Gastrocnemius medialis (tissue), 4 donors: ENCODE measurements at regions not wholly inside any gene's neighbourhood (a gene's known extent, or its start where the extent isn't known, plus 50 kb on each side); places are given as distances from the start of the nearest gene placed in this dataset.

Experiments used
- ATAC-seq, 2 donors: fragments of 150-250 bp; one replicate each; pipeline ENCODE4 v1.9.1; 2016
- DNase-seq, 2 donors: peaks; one replicate each; pipeline ENCODE4 v3.0.0-alpha.2; 2019
- H3K27ac ChIP-seq, 4 donors: fragments of 200-600 bp; sonication (generic); 1 replicate in 1 of 4; 2 replicates in 3 of 4; pipeline ENCODE4 v1.5.1; 2016 to 2018; ENCODE audit warnings: mild to moderate bottlenecking in 2 of 4, moderate library complexity in 1 of 4
- H3K27me3 ChIP-seq, 3 donors: fragments of 200-600 bp; sonication (generic) in 2 of 3; 1 replicate in 1 of 3; 2 replicates in 2 of 3; pipeline versions ENCODE4 v1.5.1 to v1.6.0; 2016 to 2019; ENCODE audit warnings: mild to moderate bottlenecking in 1 of 3, moderate library complexity in 1 of 3
- H3K36me3 ChIP-seq, 2 donors: fragments of 200-600 bp; sonication (generic) in 1 of 2; one replicate each; pipeline ENCODE4 v1.5.1; 2017 to 2018
- H3K4me1 ChIP-seq, 2 donors: fragments of 200-600 bp; sonication (generic) in 1 of 2; one replicate each; pipeline ENCODE4 v1.5.1; 2016 to 2017; ENCODE audit warnings: mild to moderate bottlenecking in 2 of 2
- H3K4me3 ChIP-seq, 4 donors: fragments of 200-600 bp; sonication (generic) in 3 of 4; 1 replicate in 1 of 4; 2 replicates in 3 of 4; pipeline ENCODE4 v1.5.1; 2016 to 2019; ENCODE audit warnings: mild to moderate bottlenecking in 2 of 4
- H3K9me3 ChIP-seq, 3 donors: fragments of 200-600 bp; sonication (generic) in 2 of 3; 1 replicate in 1 of 3; 2 replicates in 2 of 3; pipeline ENCODE4 v1.5.1; 2016 to 2019
- CTCF ChIP-seq, 5 experiments: fragments of 450-650 bp in 3 of 5; fragments of 200-600 bp in 2 of 5; sonication (generic) in 2 of 5; IDR thresholded peaks in 4 of 5; conservative IDR thresholded peaks in 1 of 5; 1 replicate in 4 of 5; 2 replicates in 1 of 5; pipeline ENCODE4 v1.5.1; 2016 to 2019; ENCODE audit warnings: antibody characterized with exemption in 5 of 5, mild to moderate bottlenecking in 3 of 5, moderate library complexity in 3 of 5
- POLR2A ChIP-seq, 2 donors: fragments of 450-650 bp; IDR thresholded peaks; one replicate each; pipeline ENCODE4 v1.6.1; 2017; ENCODE audit warnings: antibody characterized with exemption in 2 of 2, mild to moderate bottlenecking in 2 of 2, moderate library complexity in 2 of 2
- in situ Hi-C, 4 donors: fragments of 200-750 bp; cut with MboI; loops; one replicate each; pipeline versions ENCODE4 v1.15.0 to v1.8.0; 2017; ENCODE audit warnings: low sequenced_read_pairs in 4 of 4
- intact Hi-C: fragments of 100-400 bp; cut with DNase I; formaldehyde crosslinking; loops from one replicate; pipeline ENCODE4 v1.15.1; 2023; ENCODE audit warnings: low total_unique reads

- H3K36me3 ChIP-seq: no peaks in the 10 kb centered on the region
- peak overlapping the region in 1 of 4 donors; percentile 16 for H3K4me3 ChIP-seq
- in situ Hi-C loops: no loop called here
- peak overlapping the region; percentile 53 to 84 (median 74) for H3K27ac ChIP-seq
- TF ChIP-seq CTCF (IDR thresholded peaks at IDR 0.05 in 4 of 5, conservative IDR thresholded peaks at IDR 0.05 in 1 of 5): no peak
- no peak for TF ChIP-seq POLR2A (IDR thresholded peaks at IDR 0.05)
- no peaks in the 10 kb centered on the region for H3K9me3 ChIP-seq
- H3K27me3 ChIP-seq: no peaks in the 10 kb centered on the region
- ATAC-seq (peak; percentile 5 to 29), DNase-seq (no peak)
- intact Hi-C loops: loop anchor here (2.0 to 5.0 kb wide), 2 partner anchors 33 to 48 kb away; no protein-coding TSS in a partner anchor
- peaks cover 25 to 30% of the 10 kb centered on the region in 2 donors for H3K4me1 ChIP-seq
Observed at GRCh38 chr1:67619080-67619479, 65.9 kb upstream of the GADD45A start.

- H3K9me3 ChIP-seq: no peaks in the 10 kb centered on the region
- no peak overlapping the region for H3K4me3 ChIP-seq
- intact Hi-C loops (no loop called here), in situ Hi-C loops (no loop called here)
- DNase-seq (no peak), ATAC-seq (no peak)
- H3K27ac ChIP-seq: no peak overlapping the region
- no peaks in the 10 kb centered on the region for H3K36me3 ChIP-seq
- TF ChIP-seq CTCF (IDR thresholded peaks at IDR 0.05 in 4 of 5, conservative IDR thresholded peaks at IDR 0.05 in 1 of 5) (no peak), POLR2A (IDR thresholded peaks at IDR 0.05) (no peak)
- peaks cover 13 to 19% of the 10 kb centered on the region in 2 donors for H3K4me1 ChIP-seq
- no peaks in the 10 kb centered on the region for H3K27me3 ChIP-seq
Observed at GRCh38 chr1:67623906-67624305, 61.1 kb upstream of the GADD45A start.

- TF ChIP-seq POLR2A (IDR thresholded peaks at IDR 0.05): no peak
- Histone ChIP-seq H3K36me3 (no peaks in the 10 kb centered on the region), H3K4me1 (peaks cover 10 to 11% of the 10 kb centered on the region in 2 donors), H3K27ac (no peak overlapping the region), H3K4me3 (no peak overlapping the region), H3K9me3 (no peaks in the 10 kb centered on the region), H3K27me3 (no peaks in the 10 kb centered on the region)
- no peak for DNase-seq
- ATAC-seq: no peak
- intact Hi-C loops: no loop called here
- in situ Hi-C loops: no loop called here
Observed at GRCh38 chr1:67624680-67625079, 60.3 kb upstream of the GADD45A start.

GRCh38 chr1:67626090-67626860 lies 58.7 kb upstream of the GADD45A start:
- Histone ChIP-seq H3K9me3 (no peaks in the 10 kb centered on the region), H3K27ac (no peak overlapping the region), H3K27me3 (no peaks in the 10 kb centered on the region), H3K4me1 (peaks cover 10% of the 10 kb centered on the region in 2 donors), H3K4me3 (no peak overlapping the region), H3K36me3 (no peaks in the 10 kb centered on the region)
- no peak for TF ChIP-seq CTCF (IDR thresholded peaks at IDR 0.05 in 4 of 5, conservative IDR thresholded peaks at IDR 0.05 in 1 of 5)
- TF ChIP-seq POLR2A (IDR thresholded peaks at IDR 0.05): no peak
- in situ Hi-C loops: no loop called here
- intact Hi-C loops: loop anchor here (2.0 kb wide), 1 partner anchor 15 kb away; no protein-coding TSS in a partner anchor
- ATAC-seq: no peak
- DNase-seq: no peak

GRCh38 chr1:67626861-67627235 lies 58.2 kb upstream of the GADD45A start:
- H3K27ac ChIP-seq: no peak overlapping the region

More at GRCh38 chr1:67626861-67627235, 58.2 kb upstream of the GADD45A start:
- no peaks in the 10 kb centered on the region for H3K9me3 ChIP-seq
- H3K4me1 ChIP-seq: peaks cover 10% of the 10 kb centered on the region in 2 donors
- no peaks in the 10 kb centered on the region for H3K27me3 ChIP-seq
- intact Hi-C loops: loop anchor here (2.0 kb wide), 1 partner anchor 14 kb away; no protein-coding TSS in a partner anchor
- TF ChIP-seq CTCF (IDR thresholded peaks at IDR 0.05 in 4 of 5, conservative IDR thresholded peaks at IDR 0.05 in 1 of 5): no peak
- TF ChIP-seq POLR2A (IDR thresholded peaks at IDR 0.05): no peak
- DNase-seq (no peak), ATAC-seq (no peak)
- H3K36me3 ChIP-seq: no peaks in the 10 kb centered on the region
- no peak overlapping the region for H3K4me3 ChIP-seq
- in situ Hi-C loops: no loop called here
